ENCODE measurements at regions not wholly inside any gene's neighbourhood (a gene's known extent, or its start where the extent isn't known, plus 50 kb on each side); places are given as distances from the start of the nearest gene placed in this dataset.

DNA sequence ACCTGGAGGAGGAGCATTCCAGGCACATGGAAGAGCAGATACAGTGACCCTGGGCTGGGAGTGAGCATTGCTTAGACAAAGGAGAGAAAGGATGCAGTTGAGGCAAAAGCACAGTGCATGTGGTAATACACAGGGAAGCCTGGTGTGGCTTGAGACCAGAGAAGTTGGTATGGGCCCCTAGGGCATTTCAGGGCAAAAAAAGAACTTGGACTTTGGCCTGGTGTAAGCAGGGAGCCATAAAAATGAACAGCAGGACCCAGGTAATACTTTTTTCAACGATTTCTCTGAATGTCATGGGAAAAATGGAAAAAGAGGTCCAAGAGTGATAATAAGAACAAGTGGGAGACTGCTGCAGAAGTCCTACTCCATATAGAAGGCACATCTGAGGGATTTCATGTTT is 163.9 kb downstream of the ASCL4 start:
- Histone ChIP-seq H3K9me3 (ENCODE audit: control insufficient read depth, insufficient read depth, low read length) (no peaks in the 10 kb centered on the region), H3K4me1 (ENCODE audit: control insufficient read depth, insufficient read depth, low read length) (no peaks in the 10 kb centered on the region), H3K4me3 (ENCODE audit: low read depth, low read length) (no peak overlapping the region), H3K27me3 (ENCODE audit: control insufficient read depth, insufficient read depth, low read length) (peaks cover 2% of the 10 kb centered on the region), H3K36me3 (ENCODE audit: control insufficient read depth, insufficient read depth, low read length) (no peaks in the 10 kb centered on the region), H3K9ac (ENCODE audit: low read depth, low read length) (no peak overlapping the region)

DNA sequence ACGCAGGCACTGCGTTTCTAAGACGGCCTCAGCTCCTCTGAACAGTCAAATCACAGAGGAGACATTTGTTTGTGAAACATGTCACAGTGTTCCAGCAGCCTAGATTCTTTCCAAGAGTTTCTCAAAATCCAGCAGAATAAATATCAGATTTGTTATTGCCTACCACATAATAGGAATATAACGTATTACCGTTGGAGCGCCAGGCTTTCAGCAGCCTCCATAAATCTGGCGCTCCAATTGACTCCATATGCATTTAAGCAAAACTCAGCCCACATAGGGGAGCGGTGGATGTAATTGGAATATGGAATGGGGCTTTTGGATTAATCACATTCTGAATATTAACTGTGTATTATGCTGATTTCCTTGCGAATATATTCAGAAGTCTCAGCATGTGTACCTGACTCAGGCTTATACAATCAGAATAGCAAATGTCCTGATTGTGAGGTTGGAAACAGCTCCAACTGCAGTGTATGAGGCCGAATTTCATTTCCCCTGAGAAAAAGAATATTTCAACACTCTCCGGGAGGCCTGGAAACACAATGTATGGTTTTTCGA is 174.0 kb downstream of the ASCL4 start:
- Histone ChIP-seq H3K9ac (ENCODE audit: low read depth, low read length) (no peak overlapping the region), H3K9me3 (ENCODE audit: control insufficient read depth, insufficient read depth, low read length) (no peaks in the 10 kb centered on the region), H3K4me1 (ENCODE audit: control insufficient read depth, insufficient read depth, low read length) (no peaks in the 10 kb centered on the region), H3K27me3 (ENCODE audit: control insufficient read depth, insufficient read depth, low read length) (no peaks in the 10 kb centered on the region), H3K36me3 (ENCODE audit: control insufficient read depth, insufficient read depth, low read length) (no peaks in the 10 kb centered on the region), H3K4me3 (ENCODE audit: low read depth, low read length) (no peak overlapping the region)

DNA sequence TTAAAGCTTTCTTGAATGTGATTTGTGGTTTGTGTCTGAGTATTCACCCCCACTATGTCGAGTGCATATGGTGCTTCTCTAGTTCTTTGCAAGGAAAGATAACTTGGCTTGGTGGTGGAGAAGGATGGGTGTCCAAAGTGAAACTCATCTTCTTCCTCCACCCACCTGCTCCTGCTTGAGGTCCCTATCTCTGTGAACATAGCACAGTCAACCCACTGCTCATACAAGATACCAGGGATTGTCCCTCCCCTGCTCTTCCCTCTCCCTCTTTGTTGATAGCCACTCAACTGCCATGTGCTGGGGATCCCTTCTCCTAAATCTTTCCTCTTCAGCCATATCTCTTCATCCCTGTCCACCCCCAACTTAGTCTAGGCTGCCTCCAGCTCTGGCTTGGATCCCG is 176.5 kb downstream of the ASCL4 start:
- Histone ChIP-seq H3K4me3 (ENCODE audit: low read depth, low read length) (no peak overlapping the region), H3K4me1 (ENCODE audit: control insufficient read depth, insufficient read depth, low read length) (no peaks in the 10 kb centered on the region), H3K27me3 (ENCODE audit: control insufficient read depth, insufficient read depth, low read length) (no peaks in the 10 kb centered on the region), H3K36me3 (ENCODE audit: control insufficient read depth, insufficient read depth, low read length) (no peaks in the 10 kb centered on the region), H3K9ac (ENCODE audit: low read depth, low read length) (no peak overlapping the region), H3K9me3 (ENCODE audit: control insufficient read depth, insufficient read depth, low read length) (no peaks in the 10 kb centered on the region)

DNA sequence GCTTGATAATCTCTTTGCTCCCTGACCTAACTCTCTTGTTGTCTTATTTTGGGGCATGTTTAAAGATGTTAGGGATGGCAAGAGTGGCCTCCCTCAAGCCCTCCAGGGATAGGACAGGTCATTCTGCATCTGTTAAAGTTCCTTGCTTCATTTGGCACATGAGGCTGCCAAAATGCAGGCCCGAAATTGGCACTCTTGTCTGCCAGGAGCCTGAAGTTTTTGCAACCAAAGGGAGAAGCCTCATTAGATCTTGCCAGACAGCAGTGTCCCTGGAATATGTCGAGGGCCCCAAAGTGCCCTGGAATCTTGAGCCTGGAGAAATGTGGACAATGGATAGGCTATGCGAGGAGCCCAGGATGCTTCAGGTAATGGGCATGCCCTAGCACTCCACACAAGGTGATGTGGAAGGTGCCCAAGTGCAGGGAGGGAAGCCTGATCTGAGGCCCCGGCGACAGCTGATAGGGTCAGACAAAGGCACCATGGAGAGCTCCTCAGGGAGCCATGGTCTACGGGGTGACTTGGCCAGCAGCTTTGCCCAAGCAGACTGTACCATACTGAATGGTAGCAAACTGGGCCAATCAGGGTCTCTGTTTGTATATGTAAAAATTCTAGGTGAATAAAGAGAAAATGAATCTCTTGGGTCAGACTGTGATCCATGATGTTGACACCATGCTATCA is 173.0 kb upstream of the WSCD2 start:
- no peaks in the 10 kb centered on the region for H3K4me1 ChIP-seq (ENCODE audit: control insufficient read depth, insufficient read depth, low read length)
- H3K36me3 ChIP-seq (ENCODE audit: control insufficient read depth, insufficient read depth, low read length) = no peaks in the 10 kb centered on the region
- no peak overlapping the region for H3K4me3 ChIP-seq (ENCODE audit: low read depth, low read length)
- H3K9me3 ChIP-seq (ENCODE audit: control insufficient read depth, insufficient read depth, low read length) = no peaks in the 10 kb centered on the region
- H3K27me3 ChIP-seq (ENCODE audit: control insufficient read depth, insufficient read depth, low read length) = no peaks in the 10 kb centered on the region
- H3K9ac ChIP-seq (ENCODE audit: low read depth, low read length) = no peak overlapping the region

DNA sequence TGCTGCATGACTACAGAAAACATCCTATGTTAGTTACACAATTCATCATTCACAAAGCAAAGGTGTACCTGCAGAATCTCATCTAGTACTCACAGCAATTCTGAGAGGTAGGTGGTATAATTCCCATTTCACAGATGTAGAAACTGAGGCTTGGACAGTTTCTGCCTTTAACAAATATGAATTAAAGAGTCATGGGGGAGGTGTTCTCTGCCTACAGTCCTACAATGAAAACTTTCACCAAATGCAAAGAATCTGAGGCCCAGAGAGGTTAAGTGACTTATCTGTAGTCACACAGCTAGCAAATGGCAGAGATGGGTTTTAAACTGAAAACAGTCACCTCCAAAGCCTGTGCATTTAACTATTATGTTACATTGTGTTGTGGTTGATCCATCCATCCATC is 171.6 kb upstream of the WSCD2 start:
- Histone ChIP-seq H3K36me3 (ENCODE audit: control insufficient read depth, insufficient read depth, low read length) (no peaks in the 10 kb centered on the region), H3K9me3 (ENCODE audit: control insufficient read depth, insufficient read depth, low read length) (no peaks in the 10 kb centered on the region), H3K27me3 (ENCODE audit: control insufficient read depth, insufficient read depth, low read length) (no peaks in the 10 kb centered on the region), H3K9ac (ENCODE audit: low read depth, low read length) (no peak overlapping the region), H3K4me1 (ENCODE audit: control insufficient read depth, insufficient read depth, low read length) (no peaks in the 10 kb centered on the region), H3K4me3 (ENCODE audit: low read depth, low read length) (no peak overlapping the region)

DNA sequence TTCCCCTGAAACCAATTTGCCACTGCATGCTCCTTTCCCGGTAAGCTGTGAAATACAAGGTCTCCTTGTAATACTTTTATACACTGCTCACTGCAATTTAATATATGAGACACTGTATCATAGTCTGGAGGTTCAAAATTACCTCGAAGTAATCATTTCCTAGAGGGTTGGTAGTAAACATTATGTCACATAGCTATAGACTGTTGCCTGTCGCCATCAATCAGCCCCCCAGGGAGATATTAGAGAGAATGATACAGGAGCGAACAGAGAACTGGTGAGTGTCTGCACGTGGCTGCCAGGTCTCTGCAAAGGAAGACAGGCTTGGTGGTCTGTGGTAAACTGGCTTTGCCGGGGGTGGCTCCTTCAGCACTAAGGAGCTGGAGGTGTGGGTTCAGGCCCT is 165.5 kb upstream of the WSCD2 start:
- Histone ChIP-seq H3K36me3 (ENCODE audit: control insufficient read depth, insufficient read depth, low read length) (no peaks in the 10 kb centered on the region), H3K9ac (ENCODE audit: low read depth, low read length) (no peak overlapping the region), H3K4me3 (ENCODE audit: low read depth, low read length) (no peak overlapping the region), H3K27me3 (ENCODE audit: control insufficient read depth, insufficient read depth, low read length) (no peaks in the 10 kb centered on the region), H3K9me3 (ENCODE audit: control insufficient read depth, insufficient read depth, low read length) (no peaks in the 10 kb centered on the region), H3K4me1 (ENCODE audit: control insufficient read depth, insufficient read depth, low read length) (no peaks in the 10 kb centered on the region)

DNA sequence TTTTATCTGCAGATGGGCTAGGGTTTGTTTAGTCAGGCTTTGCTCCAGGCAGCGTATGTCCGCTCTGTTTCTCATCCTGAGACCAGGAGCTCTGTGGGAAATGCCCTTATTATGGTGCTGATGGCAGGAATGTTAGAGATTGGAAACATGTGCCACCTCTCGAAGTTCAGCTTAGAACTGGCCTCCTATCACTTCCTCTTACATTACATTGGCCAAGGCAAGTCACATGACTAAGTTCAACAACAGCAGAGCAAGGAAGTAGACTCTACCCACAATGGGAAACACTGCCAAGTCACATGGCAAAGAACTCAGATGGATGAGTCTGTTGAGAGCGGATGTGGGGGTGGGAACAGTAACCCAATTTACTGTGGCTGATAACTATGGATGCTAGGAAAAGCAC is 161.9 kb upstream of the WSCD2 start:
- no peaks in the 10 kb centered on the region for H3K9me3 ChIP-seq (ENCODE audit: control insufficient read depth, insufficient read depth, low read length)

DNA sequence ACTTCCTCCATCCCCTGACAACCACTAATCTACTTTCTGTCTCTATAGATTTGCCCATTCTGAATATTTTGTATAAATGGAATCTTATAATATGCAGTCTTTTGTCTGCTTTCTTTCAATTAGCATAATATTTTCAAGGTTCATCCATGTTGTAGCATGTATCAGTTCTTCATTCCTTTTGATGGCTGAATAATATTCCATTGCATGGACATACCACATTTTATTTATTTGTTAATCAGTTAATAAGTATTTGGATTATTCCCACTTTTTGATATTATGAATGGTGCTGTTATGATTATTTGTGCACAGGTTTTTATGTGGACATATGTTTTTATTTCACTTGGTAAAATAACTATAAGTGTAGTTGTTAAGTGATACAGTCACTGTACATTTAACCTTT is 155.1 kb upstream of the WSCD2 start:
- Histone ChIP-seq H3K4me3 (ENCODE audit: low read depth, low read length) (no peak overlapping the region), H3K4me1 (ENCODE audit: control insufficient read depth, insufficient read depth, low read length) (no peaks in the 10 kb centered on the region), H3K9ac (ENCODE audit: low read depth, low read length) (no peak overlapping the region), H3K36me3 (ENCODE audit: control insufficient read depth, insufficient read depth, low read length) (no peaks in the 10 kb centered on the region), H3K27me3 (ENCODE audit: control insufficient read depth, insufficient read depth, low read length) (no peaks in the 10 kb centered on the region), H3K9me3 (ENCODE audit: control insufficient read depth, insufficient read depth, low read length) (no peaks in the 10 kb centered on the region)

More for the DNA sequence above, 161.9 kb upstream of the WSCD2 start:
- Histone ChIP-seq H3K27me3 (ENCODE audit: control insufficient read depth, insufficient read depth, low read length) (no peaks in the 10 kb centered on the region), H3K4me1 (ENCODE audit: control insufficient read depth, insufficient read depth, low read length) (no peaks in the 10 kb centered on the region), H3K36me3 (ENCODE audit: control insufficient read depth, insufficient read depth, low read length) (no peaks in the 10 kb centered on the region), H3K4me3 (ENCODE audit: low read depth, low read length) (no peak overlapping the region), H3K9ac (ENCODE audit: low read depth, low read length) (no peak overlapping the region)

DNA sequence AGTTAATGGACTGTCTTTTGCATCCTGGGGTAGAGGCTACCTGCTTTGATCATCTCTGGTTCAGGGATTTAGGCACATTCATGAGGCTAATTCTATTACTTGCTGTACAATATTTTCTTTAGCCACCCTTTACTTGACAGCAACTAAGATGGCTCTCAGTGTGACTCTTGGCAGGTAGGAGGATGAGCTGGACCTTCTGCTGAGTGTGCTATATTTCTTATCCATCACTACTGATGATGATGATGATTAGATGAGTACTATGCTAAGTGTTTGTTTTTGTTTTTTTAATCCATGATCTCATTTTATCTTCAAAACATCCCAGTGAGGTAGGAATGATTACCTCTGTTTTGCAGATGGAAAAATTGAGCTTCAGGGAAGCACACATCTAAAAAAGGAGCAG is 152.8 kb upstream of the WSCD2 start:
- peaks cover 4% of the 10 kb centered on the region for H3K27me3 ChIP-seq (ENCODE audit: control insufficient read depth, insufficient read depth, low read length)
- H3K9ac ChIP-seq (ENCODE audit: low read depth, low read length) = no peak overlapping the region
- no peaks in the 10 kb centered on the region for H3K36me3 ChIP-seq (ENCODE audit: control insufficient read depth, insufficient read depth, low read length)
- no peaks in the 10 kb centered on the region for H3K4me1 ChIP-seq (ENCODE audit: control insufficient read depth, insufficient read depth, low read length)
- H3K9me3 ChIP-seq (ENCODE audit: control insufficient read depth, insufficient read depth, low read length) = no peaks in the 10 kb centered on the region
- no peak overlapping the region for H3K4me3 ChIP-seq (ENCODE audit: low read depth, low read length)

DNA sequence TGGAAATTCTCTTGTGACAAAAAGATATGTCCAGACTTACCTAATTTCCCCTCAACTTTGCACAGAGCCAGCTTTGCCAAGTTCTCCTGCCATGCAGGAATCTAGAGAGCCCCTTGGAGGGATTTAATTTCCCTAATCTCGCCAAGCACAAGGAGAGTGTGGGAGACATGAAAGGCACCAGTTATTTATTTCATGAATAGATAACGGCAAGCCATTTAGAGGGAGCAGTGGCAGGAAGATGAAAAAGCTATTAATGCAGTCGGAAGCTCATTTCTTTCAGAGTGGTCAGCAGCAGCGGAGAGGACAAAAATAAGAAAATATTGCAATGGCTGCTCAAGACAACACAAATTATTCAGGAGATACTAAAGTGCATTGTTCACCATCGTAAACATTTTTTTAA is 150.9 kb upstream of the WSCD2 start:
- H3K9ac ChIP-seq (ENCODE audit: low read depth, low read length) = no peak overlapping the region
- H3K27me3 ChIP-seq (ENCODE audit: control insufficient read depth, insufficient read depth, low read length) = peaks cover 4% of the 10 kb centered on the region
- H3K9me3 ChIP-seq (ENCODE audit: control insufficient read depth, insufficient read depth, low read length) = no peaks in the 10 kb centered on the region
- no peak overlapping the region for H3K4me3 ChIP-seq (ENCODE audit: low read depth, low read length)
- no peaks in the 10 kb centered on the region for H3K36me3 ChIP-seq (ENCODE audit: control insufficient read depth, insufficient read depth, low read length)
- H3K4me1 ChIP-seq (ENCODE audit: control insufficient read depth, insufficient read depth, low read length) = no peaks in the 10 kb centered on the region

DNA sequence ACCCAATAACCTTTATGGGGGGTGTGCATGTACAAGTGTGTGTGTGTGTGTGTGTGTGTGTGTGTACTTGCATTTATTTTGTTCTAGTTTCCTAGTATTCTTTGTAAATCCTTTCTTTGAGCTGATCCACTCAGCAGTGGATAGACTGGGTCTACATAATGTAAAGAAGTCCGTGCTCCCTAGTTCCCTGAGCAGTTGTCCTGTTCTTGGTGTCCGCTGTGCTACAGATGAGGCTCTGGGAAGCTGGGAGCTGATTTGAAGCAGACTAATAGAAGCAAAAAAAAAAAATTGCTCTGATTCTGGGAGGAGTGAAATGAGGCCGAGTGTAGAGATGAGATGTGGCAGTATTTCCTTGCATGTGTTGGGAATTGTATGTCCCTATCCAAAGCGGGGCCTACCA is 150.4 kb upstream of the WSCD2 start:
- no peak overlapping the region for H3K4me3 ChIP-seq (ENCODE audit: low read depth, low read length)
- no peaks in the 10 kb centered on the region for H3K36me3 ChIP-seq (ENCODE audit: control insufficient read depth, insufficient read depth, low read length)
- no peaks in the 10 kb centered on the region for H3K9me3 ChIP-seq (ENCODE audit: control insufficient read depth, insufficient read depth, low read length)
- H3K4me1 ChIP-seq (ENCODE audit: control insufficient read depth, insufficient read depth, low read length) = no peaks in the 10 kb centered on the region
- peaks cover 4% of the 10 kb centered on the region for H3K27me3 ChIP-seq (ENCODE audit: control insufficient read depth, insufficient read depth, low read length)
- H3K9ac ChIP-seq (ENCODE audit: low read depth, low read length) = no peak overlapping the region

DNA sequence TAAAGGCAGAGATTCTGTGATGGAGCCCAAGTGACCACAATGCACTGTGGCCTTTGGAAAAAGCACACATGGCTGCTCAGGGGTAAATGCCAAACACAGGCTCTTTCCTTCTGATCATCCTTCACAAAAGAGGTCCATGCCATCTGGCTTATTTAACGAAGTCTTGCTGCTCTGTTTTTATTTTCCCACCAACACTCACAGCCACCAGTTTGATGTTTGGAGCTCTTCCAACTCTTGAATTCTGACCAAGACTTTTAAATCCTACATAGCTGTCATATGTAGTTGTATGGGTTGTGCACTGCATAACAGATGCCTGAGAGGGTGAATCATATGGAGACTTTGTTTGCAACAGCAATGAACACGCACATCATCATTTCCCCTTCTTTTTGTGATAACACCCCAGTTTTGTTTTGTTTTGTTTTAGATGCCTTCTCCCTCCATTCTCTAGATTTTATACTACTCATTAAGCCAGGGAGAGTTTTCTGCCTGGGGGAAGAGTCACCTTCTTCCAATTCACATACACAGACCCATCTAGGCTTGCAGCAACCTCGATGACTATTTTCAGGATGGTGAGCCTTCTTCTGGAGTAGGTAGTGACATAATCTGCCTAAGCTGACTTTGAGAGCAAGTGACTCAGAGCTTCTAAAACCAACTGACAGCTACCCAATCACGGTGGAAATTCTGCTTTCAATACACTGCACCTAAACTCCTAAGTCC is 145.2 kb upstream of the WSCD2 start:
- Histone ChIP-seq H3K4me3 (ENCODE audit: low read depth, low read length) (no peak overlapping the region), H3K9ac (ENCODE audit: low read depth, low read length) (no peak overlapping the region), H3K9me3 (ENCODE audit: control insufficient read depth, insufficient read depth, low read length) (no peaks in the 10 kb centered on the region), H3K4me1 (ENCODE audit: control insufficient read depth, insufficient read depth, low read length) (no peaks in the 10 kb centered on the region), H3K27me3 (ENCODE audit: control insufficient read depth, insufficient read depth, low read length) (peaks cover 4% of the 10 kb centered on the region), H3K36me3 (ENCODE audit: control insufficient read depth, insufficient read depth, low read length) (no peaks in the 10 kb centered on the region)
